A549 (cell line): ENCODE measurements at regions not wholly inside any gene's neighbourhood (a gene's known extent, or its start where the extent isn't known, plus 50 kb on each side); places are given as distances from the start of the nearest gene placed in this dataset.

ENCODE experiments used
- BHLHE40 ChIP-seq: IDR thresholded peaks from 2 replicates; pipeline ENCODE4 v1.6.1; 2012; ENCODE audit warnings: low read depth, low read length, inconsistent platforms
- CTCF ChIP-seq: fragments of >200 bp; sonication (Bioruptor Twin); formaldehyde crosslinking; IDR thresholded peaks from 3 replicates; pipeline ENCODE4 v1.5.1; 2016
- E2F6 ChIP-seq: IDR thresholded peaks from 2 replicates; pipeline ENCODE4 v1.6.1; 2012; ENCODE audit warnings: low read depth, borderline replicate concordance
- EHF ChIP-seq: fragments of 250-450 bp; sonication (Bioruptor Pico); IDR thresholded peaks from 2 replicates; pipeline ENCODE4 v1.5.0; 2020; ENCODE audit warnings: mild to moderate bottlenecking
- EP300 ChIP-seq, 2 experiments: fragments of >200 bp; sonication (Bioruptor Twin); formaldehyde crosslinking; IDR thresholded peaks; 2 replicates in 1 of 2; 3 replicates in 1 of 2; pipeline ENCODE4 v1.6.1; 2016 to 2017
- JUNB ChIP-seq: fragments of >200 bp; sonication (Bioruptor Twin); formaldehyde crosslinking; IDR thresholded peaks from 2 replicates; pipeline ENCODE4 v1.6.1; 2016
- MAX ChIP-seq: IDR thresholded peaks from 2 replicates; pipeline ENCODE4 v1.6.1; 2012
- PBX3 ChIP-seq: IDR thresholded peaks from 2 replicates; pipeline ENCODE4 v1.6.1; 2012
- RAD21 ChIP-seq, 2 experiments: fragments of >200 bp in 1 of 2; sonication (Bioruptor Twin) in 1 of 2; formaldehyde crosslinking in 1 of 2; IDR thresholded peaks in 1 of 2; conservative IDR thresholded peaks in 1 of 2; 2 replicates in 1 of 2; 3 replicates in 1 of 2; pipeline ENCODE4 v1.6.1; 2012 to 2018; ENCODE audit warnings: inconsistent platforms in 1 of 2
- RNF2 ChIP-seq: fragments of 200-600 bp; sonication (generic); IDR thresholded peaks from 2 replicates; pipeline ENCODE4 v1.6.1; 2016; ENCODE audit warnings: low read depth, mild to moderate bottlenecking, antibody characterized with exemption, moderate library complexity, borderline replicate concordance
- USF2 ChIP-seq: fragments of 450-650 bp; IDR thresholded peaks from 2 replicates; pipeline ENCODE4 v1.6.1; 2014; ENCODE audit warnings: antibody characterized with exemption

- TF ChIP-seq USF2 (no peak), BHLHE40 (no peak), CTCF (no peak), MAX (no peak), RAD21 (conservative IDR thresholded peaks at IDR 0.05 in 1 of 2, IDR thresholded peaks at IDR 0.05 in 1 of 2) (no peak), EP300 (IDR thresholded peaks at IDR 0.05) (no peak), PBX3 (no peak), RNF2 (no peak), JUNB (no peak), EHF (CRISPR knock-in tag) (no peak), E2F6 (no peak)
Measured at GRCh38 chr18:44630118-44630517, 50.6 kb upstream of the SETBP1 start.
